ENCODE measurements at regions not wholly inside any gene's neighbourhood (a gene's known extent, or its start where the extent isn't known, plus 50 kb on each side); places are given as distances from the start of the nearest gene placed in this dataset.

- no peak for DNase-seq (ENCODE audit: low spot score)
- TF ChIP-seq CTCF (IDR thresholded peaks at IDR 0.05; ENCODE audit: extremely low read depth, missing control alignments), result no peak
Observed at GRCh38 chr2:18200771-18201170, 322.3 kb downstream of the KCNS3 start.

GRCh38 chr2:18198677-18199076 is 320.2 kb downstream of the KCNS3 start:
- TF ChIP-seq CTCF (IDR thresholded peaks at IDR 0.05; ENCODE audit: extremely low read depth, missing control alignments), result no peak
- no peak for DNase-seq (ENCODE audit: low spot score)

- DNase-seq (ENCODE audit: low spot score), result no peak
- TF ChIP-seq CTCF (IDR thresholded peaks at IDR 0.05; ENCODE audit: extremely low read depth, missing control alignments), result no peak
Observed at GRCh38 chr2:18194161-18194560, 315.7 kb downstream of the KCNS3 start.

- TF ChIP-seq CTCF (IDR thresholded peaks at IDR 0.05; ENCODE audit: extremely low read depth, missing control alignments), result no peak
- no peak for DNase-seq (ENCODE audit: low spot score)
Observed at GRCh38 chr2:18186816-18187613, 308.5 kb downstream of the KCNS3 start.

GRCh38 chr2:18182861-18183260 is 304.4 kb downstream of the KCNS3 start:
- TF ChIP-seq CTCF (IDR thresholded peaks at IDR 0.05; ENCODE audit: extremely low read depth, missing control alignments), result no peak
- DNase-seq (ENCODE audit: low spot score), result no peak

GRCh38 chr2:18180912-18181311 is 302.4 kb downstream of the KCNS3 start:
- no peak for TF ChIP-seq CTCF (IDR thresholded peaks at IDR 0.05; ENCODE audit: extremely low read depth, missing control alignments)
- DNase-seq (ENCODE audit: low spot score), result no peak

- no peak for DNase-seq (ENCODE audit: low spot score)
- no peak for TF ChIP-seq CTCF (IDR thresholded peaks at IDR 0.05; ENCODE audit: extremely low read depth, missing control alignments)
Observed at GRCh38 chr2:18180031-18180610, 301.7 kb downstream of the KCNS3 start.

Measured in GM20000 (cell line).